ENCODE measurements at regions not wholly inside any gene's neighbourhood (a gene's known extent, or its start where the extent isn't known, plus 50 kb on each side); places are given as distances from the start of the nearest gene placed in this dataset.
A peak's percentile ranks its signal among the peaks of the same experiment; 100 is the strongest.

DNA sequence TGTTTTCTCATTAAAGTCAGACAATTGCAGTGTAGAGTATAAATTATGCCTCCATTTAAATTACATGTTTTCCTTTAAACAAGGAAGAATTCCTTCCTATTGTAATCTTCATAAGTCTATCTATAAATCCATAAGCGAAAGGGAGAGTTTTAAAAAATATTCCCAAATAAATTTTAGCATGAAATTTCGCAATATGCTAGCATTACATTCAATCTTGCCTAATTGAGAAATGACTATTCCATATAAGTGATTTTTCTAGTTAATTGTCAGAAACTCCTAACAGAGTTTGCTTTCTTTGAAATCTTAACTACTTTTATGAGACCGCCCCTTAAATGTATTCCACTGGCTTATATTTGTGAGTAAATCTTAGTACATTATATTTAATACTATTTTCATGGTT is 133.1 kb upstream of the CRIM1 start:
- Mint-ChIP-seq H3K27me3 (ENCODE audit: low read depth) (no peaks in the 10 kb centered on the region), H3K36me3 (ENCODE audit: low read depth) (no peaks in the 10 kb centered on the region), H3K4me1 (peaks cover 17% of the 10 kb centered on the region), H3K9me3 (peaks cover 3% of the 10 kb centered on the region), H3K27ac (peak overlapping the region in 2 of 3 experiments; percentile 47 to 71), H3K4me3 (no peak overlapping the region)
- TF ChIP-seq, protein P1, sequence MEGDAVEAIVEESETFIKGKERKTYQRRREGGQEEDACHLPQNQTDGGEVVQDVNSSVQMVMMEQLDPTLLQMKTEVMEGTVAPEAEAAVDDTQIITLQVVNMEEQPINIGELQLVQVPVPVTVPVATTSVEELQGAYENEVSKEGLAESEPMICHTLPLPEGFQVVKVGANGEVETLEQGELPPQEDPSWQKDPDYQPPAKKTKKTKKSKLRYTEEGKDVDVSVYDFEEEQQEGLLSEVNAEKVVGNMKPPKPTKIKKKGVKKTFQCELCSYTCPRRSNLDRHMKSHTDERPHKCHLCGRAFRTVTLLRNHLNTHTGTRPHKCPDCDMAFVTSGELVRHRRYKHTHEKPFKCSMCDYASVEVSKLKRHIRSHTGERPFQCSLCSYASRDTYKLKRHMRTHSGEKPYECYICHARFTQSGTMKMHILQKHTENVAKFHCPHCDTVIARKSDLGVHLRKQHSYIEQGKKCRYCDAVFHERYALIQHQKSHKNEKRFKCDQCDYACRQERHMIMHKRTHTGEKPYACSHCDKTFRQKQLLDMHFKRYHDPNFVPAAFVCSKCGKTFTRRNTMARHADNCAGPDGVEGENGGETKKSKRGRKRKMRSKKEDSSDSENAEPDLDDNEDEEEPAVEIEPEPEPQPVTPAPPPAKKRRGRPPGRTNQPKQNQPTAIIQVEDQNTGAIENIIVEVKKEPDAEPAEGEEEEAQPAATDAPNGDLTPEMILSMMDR (IDR thresholded peaks at IDR 0.05; ENCODE audit: unreplicated experiment in 3 of 3), result no peak

DNA sequence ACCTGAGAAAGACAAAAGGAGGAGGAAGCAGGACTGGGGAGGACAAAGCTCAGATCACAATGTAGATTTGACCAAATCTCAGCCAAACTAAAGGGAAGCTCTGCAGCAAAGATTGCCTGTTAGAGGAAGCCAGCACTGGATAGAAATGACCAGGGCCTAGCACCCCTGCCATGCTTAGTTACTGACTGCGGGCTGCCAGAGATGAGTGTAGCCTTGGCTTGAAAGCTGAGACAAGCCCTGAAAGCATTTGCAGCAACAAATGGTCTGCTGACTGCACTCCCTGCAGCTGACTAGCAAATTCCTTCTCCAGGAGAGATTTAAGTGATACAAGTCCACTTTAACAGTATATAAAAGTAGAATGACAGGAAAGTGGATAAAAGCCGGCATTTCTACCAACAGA is 140.9 kb upstream of the CRIM1 start:
- Mint-ChIP-seq H3K4me3 (no peak overlapping the region), H3K36me3 (ENCODE audit: low read depth) (no peaks in the 10 kb centered on the region), H3K27me3 (ENCODE audit: low read depth) (peaks cover 5% of the 10 kb centered on the region), H3K9me3 (peaks cover 4% of the 10 kb centered on the region), H3K4me1 (peaks cover 8% of the 10 kb centered on the region), H3K27ac (peak overlapping the region; percentile 41 to 85 (median 51))
- TF ChIP-seq, protein P1 (IDR thresholded peaks at IDR 0.05; ENCODE audit: unreplicated experiment in 3 of 3), result no peak

DNA sequence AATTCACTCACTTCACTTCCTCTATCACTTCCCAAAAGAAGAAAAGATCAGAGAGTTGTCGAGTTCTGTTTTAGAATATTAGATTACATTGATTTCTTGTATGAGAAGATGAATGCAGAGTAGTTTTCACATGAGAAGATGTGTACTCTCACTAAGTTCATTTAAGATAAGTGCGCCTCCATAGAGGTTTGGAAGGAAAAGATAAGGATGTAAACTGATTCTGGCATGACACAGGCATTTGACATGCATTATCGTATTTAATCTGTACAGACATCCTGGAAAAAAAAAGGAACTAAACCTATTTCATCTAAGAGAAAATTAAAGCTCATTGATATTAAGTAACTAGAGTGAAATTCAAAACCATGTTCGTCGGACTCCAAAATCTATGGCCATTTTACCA is 152.2 kb upstream of the CRIM1 start:
- H3K27me3 Mint-ChIP-seq (ENCODE audit: low read depth), result no peaks in the 10 kb centered on the region
- H3K4me3 Mint-ChIP-seq, result no peak overlapping the region
- H3K4me1 Mint-ChIP-seq, result no peaks in the 10 kb centered on the region
- peaks cover 26% of the 10 kb centered on the region for H3K9me3 Mint-ChIP-seq
- H3K36me3 Mint-ChIP-seq (ENCODE audit: low read depth), result no peaks in the 10 kb centered on the region
- no peak overlapping the region for H3K27ac Mint-ChIP-seq
- TF ChIP-seq, protein P1 (IDR thresholded peaks at IDR 0.05; ENCODE audit: unreplicated experiment in 3 of 3), result no peak

DNA sequence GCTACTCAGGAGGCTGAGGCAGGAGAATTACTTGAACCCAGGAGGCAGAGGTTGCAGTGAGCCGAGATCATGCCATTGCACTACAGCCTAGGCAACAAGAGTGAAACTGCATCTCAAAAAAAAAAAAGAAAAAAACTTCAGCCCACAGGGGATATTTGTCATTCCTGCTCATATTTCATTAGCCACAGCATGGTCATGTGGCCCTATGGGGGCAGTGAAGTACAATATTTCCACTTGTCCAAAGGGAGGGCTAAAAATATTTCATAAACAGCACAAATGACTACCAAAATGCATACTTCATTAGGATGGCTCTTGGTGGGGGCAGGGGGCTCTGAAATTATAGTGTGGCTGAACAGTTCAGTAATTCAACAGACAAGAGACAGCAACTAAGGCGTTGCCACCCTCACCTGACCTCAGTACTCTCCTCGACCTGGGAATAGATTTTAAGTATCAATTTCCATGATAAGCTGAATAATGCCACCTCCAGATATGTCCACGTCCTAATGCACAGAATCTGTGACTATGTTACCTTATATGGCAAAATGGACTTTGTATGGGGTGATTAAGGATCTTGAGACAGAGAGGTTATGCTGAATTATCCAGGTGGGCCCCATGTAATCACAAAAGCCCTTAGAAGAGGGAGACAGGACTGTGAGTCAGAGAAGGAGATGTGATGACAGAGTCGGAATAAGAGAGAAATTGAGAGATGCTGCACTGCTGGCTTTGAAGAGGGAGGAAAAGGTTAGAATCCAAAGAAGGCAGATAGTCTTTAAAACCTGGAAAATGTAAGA is 158.2 kb upstream of the CRIM1 start:
- H3K36me3 Mint-ChIP-seq (ENCODE audit: low read depth), result no peaks in the 10 kb centered on the region
- no peak overlapping the region for H3K4me3 Mint-ChIP-seq

DNA sequence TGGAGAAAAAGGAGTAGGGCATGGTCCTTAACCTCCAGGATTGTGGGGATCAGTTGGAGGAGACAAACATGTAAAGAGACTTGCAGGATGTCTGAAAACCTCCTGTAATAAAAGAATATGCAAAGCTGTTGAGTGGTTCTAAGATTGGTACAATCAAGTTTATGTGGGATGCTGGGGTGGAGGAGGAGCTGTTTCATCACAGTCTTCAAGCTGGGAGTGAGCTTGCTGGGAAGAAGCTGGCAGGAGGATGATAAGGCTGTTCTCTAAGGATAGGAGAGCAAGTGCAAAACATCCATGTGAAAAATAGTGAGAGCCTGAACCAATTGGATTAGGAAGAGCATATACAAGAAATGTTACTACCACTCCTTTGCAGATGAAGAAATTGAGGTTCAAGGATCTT is 161.9 kb upstream of the CRIM1 start:
- Mint-ChIP-seq H3K9me3 (no peaks in the 10 kb centered on the region), H3K27me3 (ENCODE audit: low read depth) (peaks cover 11% of the 10 kb centered on the region), H3K4me1 (peaks cover 17% of the 10 kb centered on the region), H3K4me3 (no peak overlapping the region), H3K27ac (peak overlapping the region in 1 of 3 experiments; percentile 19), H3K36me3 (ENCODE audit: low read depth) (no peaks in the 10 kb centered on the region)
- TF ChIP-seq, protein P1 (IDR thresholded peaks at IDR 0.05; ENCODE audit: unreplicated experiment in 3 of 3), result no peak

More for the DNA sequence above, 158.2 kb upstream of the CRIM1 start:
- H3K4me1 Mint-ChIP-seq, result peaks cover 17% of the 10 kb centered on the region
- H3K27me3 Mint-ChIP-seq (ENCODE audit: low read depth), result peaks cover 8% of the 10 kb centered on the region
- peaks cover 21% of the 10 kb centered on the region for H3K9me3 Mint-ChIP-seq
- no peak overlapping the region for H3K27ac Mint-ChIP-seq
- TF ChIP-seq, protein P1 (IDR thresholded peaks at IDR 0.05; ENCODE audit: unreplicated experiment in 3 of 3), result no peak

DNA sequence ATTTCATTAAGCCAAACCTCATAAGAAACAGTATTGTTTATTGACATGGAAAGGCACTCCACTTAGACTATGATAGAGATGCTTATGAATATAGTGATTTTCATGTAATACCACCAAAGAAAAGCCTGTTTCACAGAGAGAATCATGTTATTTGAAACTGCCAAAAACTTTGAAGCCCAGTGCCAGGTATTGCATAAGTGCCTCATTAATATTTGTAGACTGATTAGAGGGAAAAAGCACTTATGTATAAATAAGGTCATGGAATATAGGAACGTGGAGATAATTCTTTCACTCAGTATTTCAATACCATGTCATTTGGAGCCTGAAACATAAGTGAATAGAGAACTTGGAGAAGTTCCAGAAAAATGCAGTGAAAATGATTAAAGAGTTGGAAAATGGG is 162.6 kb upstream of the CRIM1 start:
- TF ChIP-seq, protein P1 (IDR thresholded peaks at IDR 0.05; ENCODE audit: unreplicated experiment in 3 of 3), result no peak
- no peaks in the 10 kb centered on the region for H3K9me3 Mint-ChIP-seq
- no peaks in the 10 kb centered on the region for H3K36me3 Mint-ChIP-seq (ENCODE audit: low read depth)
- peaks cover 11% of the 10 kb centered on the region for H3K27me3 Mint-ChIP-seq (ENCODE audit: low read depth)
- H3K4me1 Mint-ChIP-seq, result peaks cover 17% of the 10 kb centered on the region
- H3K4me3 Mint-ChIP-seq, result no peak overlapping the region
- H3K27ac Mint-ChIP-seq, result no peak overlapping the region

All from nephron (organoid).